HG03097 (cell line): ENCODE measurements at regions not wholly inside any gene's neighbourhood (a gene's known extent, or its start where the extent isn't known, plus 50 kb on each side); places are given as distances from the start of the nearest gene placed in this dataset.

Experiments used
- ATAC-seq: cut with Tn5 transposase; IDR thresholded peaks from one replicate; pipeline ENCODE4 v1.9.1; 2021; ENCODE audit not compliant: unreplicated experiment, low FRiP score

GRCh38 chr9:82532504-82533180 lies 530.3 kb downstream of the RASEF start:
- no peak for ATAC-seq

DNA sequence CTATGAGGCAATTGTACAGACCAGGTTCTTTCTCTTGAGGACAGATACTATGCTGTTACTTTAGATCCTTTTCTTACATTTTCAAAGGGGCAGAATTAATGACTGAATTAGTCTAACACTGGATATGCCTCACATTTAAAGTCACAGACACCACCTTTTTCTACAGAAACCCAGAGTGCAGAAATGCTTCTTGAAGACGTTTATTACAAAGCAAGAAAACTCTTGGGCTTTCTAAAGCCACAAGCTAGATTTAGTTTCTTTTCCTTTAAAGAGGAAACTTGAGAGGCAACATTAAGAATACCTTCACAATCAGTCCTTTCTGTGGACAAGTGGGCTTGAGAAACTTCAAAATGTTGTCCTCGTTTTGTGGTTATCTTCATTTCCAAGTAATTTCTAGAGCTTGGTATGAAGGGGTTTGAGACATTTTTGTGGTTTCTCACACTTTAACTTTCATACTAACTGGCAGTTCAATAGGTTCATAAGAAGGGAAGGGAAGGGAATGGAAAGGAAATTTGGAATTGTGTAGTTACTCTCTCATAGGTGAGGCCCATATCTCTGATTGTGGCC lies 527.4 kb downstream of the RASEF start:
- ATAC-seq: no peak

DNA sequence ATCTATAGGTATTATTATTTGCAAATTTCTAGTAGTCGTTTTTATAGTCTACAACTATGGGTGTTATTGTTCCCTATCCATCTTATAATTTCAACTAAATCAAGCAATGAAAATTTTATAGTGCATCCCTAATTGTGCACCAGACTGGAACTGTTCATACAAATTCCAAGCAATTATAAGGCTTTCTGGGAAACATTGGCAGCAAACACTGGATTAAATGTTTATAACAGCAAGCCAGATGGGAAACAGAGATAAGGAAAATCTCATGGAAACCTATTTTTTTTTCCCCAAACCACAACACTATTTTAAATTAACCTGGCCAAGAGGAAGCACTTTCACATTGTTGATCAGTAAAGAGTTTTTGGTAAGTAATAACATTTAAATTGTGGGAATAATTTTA lies 524.3 kb downstream of the RASEF start:
- no peak for ATAC-seq

- no peak for ATAC-seq
Observed at GRCh38 chr9:82539146-82539545, 523.8 kb downstream of the RASEF start.

DNA sequence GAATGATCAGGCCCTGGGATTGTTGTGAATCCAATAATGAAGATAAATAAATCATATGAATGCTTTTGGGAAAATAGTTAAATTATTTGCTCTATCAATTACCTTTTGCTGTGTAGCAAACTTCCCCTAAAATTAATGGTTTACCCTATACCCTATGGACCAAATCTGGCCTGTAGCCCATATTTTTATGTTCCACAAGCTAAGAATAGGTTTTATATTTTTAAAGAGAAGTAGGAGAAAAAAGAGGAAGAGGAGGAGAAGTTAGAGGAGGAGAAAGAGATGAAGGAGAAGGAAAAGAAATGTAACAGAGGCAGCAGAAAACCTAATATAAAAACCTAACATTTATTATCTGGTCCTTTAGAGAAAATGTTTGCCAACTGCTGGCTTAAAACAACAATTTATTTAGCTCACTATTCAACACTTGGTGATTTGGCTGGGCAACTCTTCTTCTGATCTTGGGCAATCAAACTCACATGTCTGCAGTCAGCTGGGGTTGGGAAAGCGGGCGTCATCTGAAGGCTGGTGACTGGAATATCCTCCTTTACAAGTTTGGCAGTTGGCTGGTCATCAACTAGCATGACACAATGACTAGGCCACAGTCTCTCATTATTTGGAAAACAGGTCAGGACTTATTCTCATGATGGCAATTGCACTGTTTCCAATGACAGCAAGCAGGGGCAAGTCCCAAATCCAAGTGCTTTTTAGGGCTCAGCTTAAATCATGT lies 522.9 kb downstream of the RASEF start:
- no peak for ATAC-seq

DNA sequence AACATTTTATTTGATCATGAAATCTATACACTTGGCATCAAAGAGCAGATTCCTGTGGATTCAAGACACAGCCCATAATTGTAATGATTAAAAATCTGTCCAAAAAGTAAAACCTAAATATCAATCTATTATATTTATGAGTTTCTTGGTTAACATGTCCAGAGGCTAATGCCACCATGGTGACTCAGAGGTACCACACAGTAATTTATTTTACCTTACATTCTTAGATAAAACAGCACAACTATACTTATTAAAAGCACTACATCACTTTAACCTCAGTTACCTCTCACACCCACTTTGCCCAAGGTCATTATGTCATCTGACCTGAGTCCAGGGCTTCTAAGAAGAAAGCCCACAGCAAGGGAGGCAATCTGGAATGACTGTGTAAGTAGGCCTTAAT lies 519.2 kb downstream of the RASEF start:
- no peak for ATAC-seq

GRCh38 chr9:82546136-82546535 lies 516.8 kb downstream of the RASEF start:
- no peak for ATAC-seq

DNA sequence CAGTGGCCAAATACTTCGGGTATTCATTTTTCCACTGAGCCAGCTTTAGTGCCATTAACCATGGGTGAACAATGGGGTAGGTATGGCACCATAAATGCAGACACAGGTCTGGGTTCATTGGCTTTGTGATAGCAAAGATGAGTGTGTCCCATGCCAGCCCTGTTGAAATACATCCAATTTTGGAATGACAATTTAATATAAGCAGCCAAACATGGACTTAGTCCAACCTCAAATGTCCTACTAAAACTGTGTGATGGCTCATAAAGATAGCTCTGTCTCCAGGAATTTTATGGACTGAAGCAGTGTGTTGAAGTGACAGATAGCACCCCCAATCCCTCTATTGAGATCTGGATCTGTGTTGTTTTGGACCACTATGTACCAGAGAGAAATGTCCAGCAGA lies 514.9 kb downstream of the RASEF start:
- ATAC-seq: no peak

DNA sequence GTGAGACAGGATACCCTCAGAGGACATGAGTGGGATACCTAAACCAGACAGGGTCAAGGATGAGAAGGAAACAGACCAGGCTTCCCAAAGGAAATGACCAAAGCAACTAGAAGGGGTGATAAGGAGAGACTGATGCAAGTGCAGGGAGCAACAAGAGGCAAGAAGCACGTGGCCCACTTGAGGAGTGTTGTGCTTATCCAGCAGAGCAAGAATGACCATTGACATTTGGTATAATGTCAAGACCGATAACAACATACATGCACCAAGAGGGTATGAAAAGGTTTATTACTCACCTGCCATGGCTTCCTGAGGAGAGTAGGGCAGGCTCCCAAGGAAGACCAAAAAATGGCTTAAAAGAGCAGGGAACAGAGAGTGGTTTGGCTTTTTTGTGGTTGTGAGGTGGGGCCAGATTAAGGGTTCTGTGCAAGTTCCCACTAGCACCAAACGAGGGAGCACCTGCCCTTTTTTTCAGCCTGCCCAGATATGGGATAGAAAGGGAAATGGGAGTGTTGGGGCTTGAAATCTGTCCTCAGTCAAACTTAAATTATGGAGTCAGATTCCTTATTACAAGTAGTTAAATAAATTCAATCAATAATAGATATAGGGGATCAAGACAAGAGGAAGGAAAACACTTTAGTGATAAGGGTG lies 513.6 kb downstream of the RASEF start:
- no peak for ATAC-seq

- no peak for ATAC-seq
Observed at GRCh38 chr9:82552784-82553183, 510.2 kb downstream of the RASEF start.

DNA sequence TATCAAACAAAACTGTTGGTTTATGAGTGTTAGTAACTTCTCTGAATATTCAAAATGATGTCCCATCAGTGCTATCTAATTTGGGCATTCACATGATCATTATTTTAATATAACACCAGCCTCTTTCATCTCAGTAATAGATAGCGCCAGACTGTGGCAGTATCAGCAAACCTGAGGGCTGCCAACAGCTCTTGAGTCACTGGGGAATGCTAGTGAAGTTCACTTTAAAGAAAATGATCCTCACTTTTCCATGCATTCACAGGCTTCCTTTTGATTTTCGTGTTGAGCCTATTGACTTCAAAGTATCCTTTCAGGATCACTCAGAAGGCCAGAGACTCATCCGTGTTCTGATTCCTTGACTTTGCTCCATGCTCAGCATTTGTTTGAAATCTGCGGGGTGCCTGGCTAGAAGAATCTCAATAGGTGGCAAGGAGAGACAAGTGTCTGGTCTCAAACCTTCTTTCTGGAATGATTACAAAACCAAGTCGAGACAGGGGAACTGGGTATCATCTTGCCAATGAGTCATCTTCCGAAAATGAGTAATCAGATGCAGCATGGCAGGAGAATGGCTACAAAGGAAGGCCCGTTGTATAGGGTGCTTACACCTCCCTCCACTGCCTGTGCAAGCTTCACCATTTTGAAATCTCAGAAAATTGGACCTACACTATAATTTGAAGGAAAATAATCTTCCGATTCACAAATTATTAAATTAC lies 509.1 kb downstream of the RASEF start:
- ATAC-seq: no peak

DNA sequence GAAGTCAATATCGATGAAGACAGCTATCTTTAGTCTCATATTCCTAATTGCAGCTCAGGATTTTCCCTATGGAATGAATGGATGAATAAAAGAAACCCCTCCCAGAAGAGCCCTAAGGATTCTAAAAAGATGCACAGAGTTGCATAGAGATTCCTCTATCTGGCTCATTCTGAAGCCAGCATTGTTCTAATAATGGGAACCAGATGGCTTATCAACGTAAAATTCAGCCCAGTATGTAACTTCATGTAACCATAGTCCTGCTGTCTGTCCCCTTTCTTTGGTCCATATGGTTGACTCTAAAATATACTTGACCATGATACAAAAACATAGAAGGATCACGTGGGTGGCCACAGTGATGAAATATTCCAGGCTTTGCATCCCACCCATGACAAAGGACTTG lies 508.6 kb downstream of the RASEF start:
- ATAC-seq: no peak

DNA sequence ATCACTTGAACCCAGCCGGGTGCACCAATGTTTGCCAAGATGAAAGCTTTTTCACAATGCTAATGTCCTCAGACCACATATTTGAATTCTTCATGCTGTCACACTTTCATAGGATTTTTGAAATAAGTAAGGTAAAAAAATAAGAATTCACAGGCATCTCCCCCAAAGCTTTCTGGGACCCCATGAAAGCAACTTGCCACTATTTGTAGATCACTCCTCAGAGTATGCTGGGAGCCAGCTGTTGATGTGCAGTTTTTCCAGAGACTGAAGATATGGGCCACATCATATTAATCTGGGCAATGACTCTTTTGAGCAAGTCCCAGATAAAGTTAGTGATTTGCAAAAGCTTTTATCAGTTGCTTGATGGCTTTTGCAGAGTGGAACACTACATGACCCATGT lies 507.9 kb downstream of the RASEF start:
- ATAC-seq: no peak

- ATAC-seq: no peak
Observed at GRCh38 chr9:82555431-82556051, 507.4 kb downstream of the RASEF start.

DNA sequence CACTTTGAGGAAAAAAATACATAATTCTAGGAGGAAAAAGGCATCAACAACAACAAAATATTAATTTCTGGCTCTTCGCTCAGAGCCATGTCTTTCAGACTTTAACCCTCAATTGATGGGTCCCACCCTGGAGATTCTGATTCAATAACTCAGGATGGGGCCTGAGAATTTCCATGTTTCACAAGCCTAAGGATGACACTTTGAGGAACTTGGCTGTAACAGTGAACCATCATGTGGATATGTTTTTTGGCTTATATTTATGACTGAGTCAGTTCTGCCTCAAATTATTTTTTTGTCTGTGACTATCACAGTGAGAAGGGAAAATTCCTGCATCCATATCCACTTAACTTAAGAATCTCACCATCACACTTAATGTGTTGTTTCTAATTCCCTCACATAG lies 504.6 kb downstream of the RASEF start:
- ATAC-seq: no peak

GRCh38 chr9:82558855-82559630 lies 503.9 kb downstream of the RASEF start:
- ATAC-seq: no peak

GRCh38 chr9:82560036-82560435 lies 502.9 kb downstream of the RASEF start:
- no peak for ATAC-seq

GRCh38 chr9:82560457-82560904 lies 502.5 kb downstream of the RASEF start:
- ATAC-seq: no peak

GRCh38 chr9:82563094-82563493 lies 499.8 kb downstream of the RASEF start:
- no peak for ATAC-seq

DNA sequence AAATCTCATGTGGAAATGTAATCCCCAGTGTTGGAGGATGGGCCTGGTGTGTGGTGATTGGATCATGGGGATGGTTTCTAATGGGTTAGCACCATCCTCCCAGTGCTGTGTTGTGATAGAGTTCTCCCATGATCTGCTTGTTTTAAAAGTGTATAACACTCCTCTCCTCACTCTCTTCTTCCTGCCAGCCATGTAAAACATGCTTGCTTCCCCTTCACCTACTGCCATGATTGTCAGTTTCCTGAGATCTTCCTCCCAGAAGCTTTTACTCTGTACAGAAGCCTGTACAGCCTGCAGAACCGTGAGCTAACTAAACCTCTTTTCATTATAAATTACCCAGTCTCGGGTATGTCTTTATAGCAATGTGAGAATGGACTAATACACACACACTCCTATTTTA lies 499.1 kb downstream of the RASEF start:
- ATAC-seq: no peak
